ENCODE measurements at regions not wholly inside any gene's neighbourhood (a gene's known extent, or its start where the extent isn't known, plus 50 kb on each side); places are given as distances from the start of the nearest gene placed in this dataset.
A peak's percentile ranks its signal among the peaks of the same experiment; 100 is the strongest.
"Not testable (repeated sequence)": the region's sequence is repeated elsewhere in the genome, so short reads cannot be mapped to it uniquely, and the experiment has no call there.

- DNase-seq (ENCODE audit: low spot score), result no peak
- FAIRE-seq, result no peak
Observed at GRCh38 chrX:68953331-68953730, 124.5 kb downstream of the EFNB1 start.

GRCh38 chrX:68951942-68952619 is 123.3 kb downstream of the EFNB1 start:
- not testable (repeated sequence) for FAIRE-seq

GRCh38 chrX:68950937-68951336 is 122.1 kb downstream of the EFNB1 start:
- DNase-seq (ENCODE audit: low spot score) (no peak), FAIRE-seq (no peak)

More at GRCh38 chrX:68951942-68952619, 123.3 kb downstream of the EFNB1 start:
- not testable (repeated sequence) for DNase-seq (ENCODE audit: low spot score)

- FAIRE-seq (no peak), DNase-seq (ENCODE audit: low spot score) (no peak)
Observed at GRCh38 chrX:68947882-68948605, 119.2 kb downstream of the EFNB1 start.

- DNase-seq (ENCODE audit: low spot score), result no peak
- no peak for FAIRE-seq
Observed at GRCh38 chrX:68945603-68946228, 116.9 kb downstream of the EFNB1 start.

DNA sequence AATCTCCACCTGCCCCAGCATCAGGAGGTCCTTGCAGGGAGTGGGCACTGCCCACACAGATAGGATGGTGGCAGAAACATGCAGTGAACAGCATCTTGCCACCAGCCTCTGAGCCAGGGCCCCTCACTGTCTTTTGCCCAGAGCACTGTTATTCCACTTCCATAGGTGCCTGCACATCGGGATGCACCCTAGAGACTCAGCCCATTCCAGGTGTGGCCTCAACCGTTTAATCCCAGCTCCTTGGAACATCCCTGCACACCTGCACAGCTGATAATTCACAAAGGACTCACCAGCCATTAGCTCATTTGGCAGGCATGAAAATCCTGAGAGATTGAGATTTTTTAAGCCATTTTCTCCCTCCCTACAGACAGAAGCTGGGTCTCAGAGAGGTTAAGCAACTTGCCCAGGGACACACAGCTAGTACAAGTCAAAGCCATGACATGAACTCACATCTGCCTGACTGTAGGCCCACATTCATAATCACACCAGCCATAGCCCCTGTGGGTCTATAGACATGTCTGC is 116.3 kb downstream of the EFNB1 start:
- no peak for FAIRE-seq
- no peak for DNase-seq (ENCODE audit: low spot score)

DNA sequence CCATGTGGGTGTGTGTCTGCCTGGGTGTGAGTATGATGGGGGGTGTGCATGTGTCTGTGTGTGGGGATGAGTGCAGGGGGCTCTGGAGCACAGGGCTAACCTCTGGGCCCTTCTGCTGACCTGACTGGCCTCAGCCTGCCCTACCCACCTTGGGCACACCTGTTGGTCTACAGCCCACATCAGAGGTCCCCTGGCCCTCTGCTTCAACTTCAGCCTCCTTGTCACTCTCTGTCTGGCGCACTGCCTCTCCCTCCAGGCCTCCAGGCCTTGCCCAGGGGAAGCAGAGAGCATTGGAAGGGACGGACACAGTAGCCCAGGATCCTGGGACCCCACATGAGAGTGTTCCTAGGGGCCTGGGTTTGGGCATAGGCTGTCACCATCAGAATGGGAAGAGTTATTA is 115.4 kb downstream of the EFNB1 start:
- no peak for FAIRE-seq
- no peak for DNase-seq (ENCODE audit: low spot score)

DNA sequence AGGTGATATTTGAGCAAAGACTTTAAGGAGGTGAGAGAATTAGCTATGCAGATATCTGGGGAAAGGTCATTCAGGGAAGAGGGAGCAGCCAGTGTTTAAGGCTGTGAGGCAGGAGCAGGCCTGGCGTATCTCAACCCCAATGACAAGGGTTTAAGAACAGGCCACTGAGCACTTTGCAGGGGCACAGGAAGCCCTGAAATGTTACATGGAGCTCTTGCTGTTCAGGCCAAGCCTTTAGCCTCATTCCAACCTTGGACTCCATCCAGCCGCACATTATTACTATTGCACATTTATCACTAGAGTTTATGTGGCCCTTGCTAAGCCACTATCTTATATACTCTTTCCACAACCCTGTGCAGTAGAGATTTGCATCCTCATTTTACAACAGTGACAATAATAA is 114.0 kb downstream of the EFNB1 start:
- FAIRE-seq, result no peak
- DNase-seq (ENCODE audit: low spot score), result no peak

DNA sequence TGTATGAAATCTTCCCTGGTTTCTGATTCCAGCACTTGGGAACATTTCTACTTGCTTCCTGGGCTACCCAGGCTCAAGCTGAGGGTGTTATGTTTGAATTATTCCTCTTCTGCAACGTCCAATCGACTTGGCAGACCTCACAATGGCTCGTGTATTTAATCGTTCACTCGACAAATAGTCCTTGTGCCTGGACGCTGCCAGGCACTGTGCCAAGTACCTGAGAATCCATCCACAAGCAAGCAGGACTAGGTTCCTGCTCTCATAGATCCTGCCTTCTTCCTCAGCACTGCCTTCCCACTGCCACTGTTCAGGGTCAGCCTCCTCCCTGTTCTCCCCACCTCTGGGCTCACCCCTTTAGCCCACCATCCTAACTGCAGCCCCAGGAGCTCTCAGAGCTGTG is 113.3 kb downstream of the EFNB1 start:
- DNase-seq (ENCODE audit: low spot score) (no peak), FAIRE-seq (no peak)

DNA sequence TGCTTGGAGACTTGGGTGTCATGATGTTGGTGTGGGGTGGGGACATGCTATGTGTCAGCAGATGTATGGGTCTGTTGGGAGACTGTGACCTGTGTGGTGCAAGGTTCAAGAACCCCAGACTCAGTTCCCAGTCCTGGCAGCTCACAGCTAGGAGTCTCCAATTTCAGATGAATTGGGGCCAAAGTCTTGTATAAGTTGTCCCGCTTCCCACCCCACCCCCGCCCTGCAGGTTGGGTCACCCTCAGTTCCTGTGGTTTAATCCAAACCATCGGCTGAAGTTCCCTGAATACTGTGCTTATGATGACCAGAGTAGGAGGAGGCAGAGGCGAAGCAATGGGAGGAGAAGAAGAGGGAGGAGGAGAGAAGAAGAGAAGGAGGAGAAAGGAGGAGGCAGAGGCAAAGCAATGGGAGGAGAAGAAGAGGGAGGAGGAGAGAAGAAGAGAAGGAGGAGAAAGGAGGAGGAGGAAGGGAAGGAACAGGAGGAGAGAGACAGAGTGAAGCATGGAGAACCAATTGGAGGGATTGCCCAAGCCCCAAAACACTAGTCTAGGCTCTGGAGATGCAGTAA is 112.6 kb downstream of the EFNB1 start:
- FAIRE-seq, result no peak
- no peak for DNase-seq (ENCODE audit: low spot score)

DNA sequence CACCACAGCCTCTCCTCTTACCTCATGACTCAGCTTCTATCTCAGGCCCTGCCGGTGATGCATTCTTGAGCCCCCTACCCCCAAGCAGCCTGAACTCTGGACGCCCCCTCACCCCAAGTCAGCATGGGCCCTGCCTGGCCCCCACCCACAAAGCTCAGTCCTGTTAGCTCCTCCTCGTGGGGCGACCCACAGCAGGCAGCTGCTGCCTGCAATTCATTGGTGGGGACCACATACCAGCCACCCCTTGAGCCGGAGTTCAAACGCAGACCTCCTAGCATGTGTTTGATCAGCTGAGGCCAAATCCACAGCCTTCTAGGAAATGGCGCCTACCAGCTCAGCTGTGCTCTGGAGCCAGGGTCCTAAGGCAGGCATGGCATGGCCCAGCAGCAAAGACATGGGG is 111.8 kb downstream of the EFNB1 start:
- DNase-seq (ENCODE audit: low spot score) (no peak), FAIRE-seq (no peak)

GRCh38 chrX:68939868-68940267 is 111.0 kb downstream of the EFNB1 start:
- DNase-seq (ENCODE audit: low spot score) (no peak), FAIRE-seq (no peak)

DNA sequence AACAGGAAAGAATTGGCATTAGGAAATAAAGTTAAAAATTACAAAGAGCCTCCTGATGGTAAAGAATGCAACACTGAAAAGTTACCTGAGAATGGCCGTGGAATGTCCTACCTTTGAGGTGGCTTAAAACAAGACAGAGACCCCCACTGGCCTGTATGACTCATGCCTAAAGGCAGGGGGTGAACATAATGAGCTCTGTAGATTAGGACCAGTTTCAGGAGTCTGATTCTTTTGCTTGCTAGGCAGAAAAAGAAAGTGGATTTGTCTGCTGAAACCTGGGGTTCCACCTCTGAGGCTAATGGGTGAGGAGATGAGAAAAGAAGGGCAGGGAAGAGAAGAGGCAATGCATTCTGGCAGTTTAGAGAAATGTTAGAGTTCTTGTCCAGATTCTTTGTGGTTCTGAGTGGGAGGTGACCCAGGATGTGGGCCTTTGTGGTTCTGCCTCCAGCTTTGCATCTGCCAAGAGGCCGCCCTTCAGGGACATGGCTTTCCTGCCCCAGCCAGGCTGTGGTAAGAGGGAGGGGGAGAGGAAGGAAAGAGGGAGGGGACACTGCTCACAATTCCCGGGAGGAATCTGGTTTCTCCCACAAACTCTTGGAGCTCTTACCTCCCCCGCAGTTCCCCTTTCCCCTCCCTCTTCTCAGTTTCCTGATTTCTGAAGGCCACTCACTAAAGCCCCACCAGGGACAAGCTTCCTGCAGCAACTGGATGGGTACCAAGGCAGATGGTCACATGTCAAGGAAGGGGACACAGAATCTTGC is 109.6 kb downstream of the EFNB1 start:
- FAIRE-seq (no peak), DNase-seq (ENCODE audit: low spot score) (no peak)

- FAIRE-seq (no peak), DNase-seq (ENCODE audit: low spot score) (no peak)
Observed at GRCh38 chrX:68937581-68937980, 108.8 kb downstream of the EFNB1 start.

GRCh38 chrX:68936608-68937007 is 107.8 kb downstream of the EFNB1 start:
- FAIRE-seq (peak; percentile 75), DNase-seq (ENCODE audit: low spot score) (peak; percentile 47)

DNA sequence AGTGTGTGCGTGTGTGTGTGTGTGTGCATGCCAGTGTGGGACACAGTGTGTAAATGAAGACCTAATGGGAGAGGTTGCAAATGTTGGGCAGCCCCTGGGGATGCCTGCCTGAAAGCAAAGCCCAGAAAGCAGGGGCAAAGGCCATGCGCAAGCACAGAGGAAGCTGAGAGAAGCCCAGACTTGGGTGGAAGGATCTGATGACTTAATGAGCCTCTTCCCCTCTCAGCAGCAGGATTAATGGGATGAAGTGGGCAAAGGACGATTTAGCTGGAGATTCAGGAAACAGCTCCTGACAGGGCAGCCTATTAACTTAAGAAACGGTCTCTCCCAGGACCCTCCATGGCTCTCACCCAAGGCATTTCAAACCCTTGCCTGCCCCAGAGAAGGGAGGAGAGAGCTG is 107.3 kb downstream of the EFNB1 start:
- no peak for FAIRE-seq
- no peak for DNase-seq (ENCODE audit: low spot score)

GRCh38 chrX:68935362-68935761 is 106.5 kb downstream of the EFNB1 start:
- DNase-seq (ENCODE audit: low spot score), result no peak
- no peak for FAIRE-seq

- DNase-seq (ENCODE audit: low spot score), result no peak
- no peak for FAIRE-seq
Observed at GRCh38 chrX:68934922-68935321, 106.1 kb downstream of the EFNB1 start.

DNA sequence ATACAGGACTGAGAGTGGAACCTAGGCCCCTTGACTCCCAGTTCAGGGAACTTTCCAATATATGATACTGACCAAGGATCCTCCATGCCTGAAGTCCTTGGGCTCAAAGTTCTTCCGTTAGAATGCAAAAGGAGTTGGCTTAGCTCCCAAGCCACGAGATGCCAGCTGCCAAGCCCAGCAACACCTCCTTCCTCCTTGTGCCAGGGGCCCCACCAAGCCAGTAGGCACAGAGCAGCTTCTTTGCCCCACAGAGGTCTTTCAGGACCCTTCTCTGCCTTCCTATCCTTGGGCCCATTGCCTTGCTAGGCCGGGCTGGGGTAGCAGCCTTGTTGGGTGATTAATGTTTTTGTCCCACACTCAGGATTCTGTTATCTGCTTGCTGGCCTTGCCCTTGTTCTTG is 105.6 kb downstream of the EFNB1 start:
- FAIRE-seq, result no peak
- DNase-seq (ENCODE audit: low spot score), result no peak

DNA sequence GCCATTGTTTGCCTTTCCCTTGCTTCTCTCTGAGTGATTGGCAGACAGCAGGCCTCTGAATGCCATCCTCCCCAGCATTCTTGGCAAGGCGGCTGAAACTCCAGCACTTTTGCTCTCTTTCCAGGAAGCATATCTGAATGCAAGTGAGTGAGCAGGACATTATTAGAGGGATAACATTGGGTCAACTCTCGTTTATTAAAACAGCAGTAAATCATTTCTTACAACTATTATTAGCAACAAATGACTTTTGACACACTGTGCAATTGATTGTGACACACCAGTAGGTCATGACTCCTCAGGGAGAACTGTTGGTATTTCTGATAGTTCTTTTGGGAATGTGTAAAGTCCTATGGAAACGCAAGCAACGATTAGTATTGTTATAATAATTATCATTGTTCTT is 103.8 kb downstream of the EFNB1 start:
- FAIRE-seq, result no peak
- DNase-seq (ENCODE audit: low spot score), result no peak

- DNase-seq (ENCODE audit: low spot score) (no peak), FAIRE-seq (no peak)
Observed at GRCh38 chrX:68931345-68931744, 102.5 kb downstream of the EFNB1 start.

All from RCC 7860 (cell line).